MM.1S (cell line): ENCODE measurements at regions not wholly inside any gene's neighbourhood (a gene's known extent, or its start where the extent isn't known, plus 50 kb on each side); places are given as distances from the start of the nearest gene placed in this dataset.

Source experiments
- DNase-seq: peaks from one replicate; pipeline ENCODE4 v3.0.0-alpha.2; 2015
- H2AFZ ChIP-seq: fragments of 300-600 bp; sonication (generic); 2 replicates; pipeline ENCODE4 v1.6.0; 2016; ENCODE audit warnings: antibody characterized with exemption, low read length
- H3F3A ChIP-seq: fragments of 300-600 bp; sonication (generic); 2 replicates; pipeline ENCODE4 v1.6.1; 2016; ENCODE audit warnings: mild to moderate bottlenecking, antibody characterized with exemption, low read length, moderate library complexity, mixed read lengths; ENCODE audit not compliant: insufficient read depth
- H3K27ac ChIP-seq: fragments of 300-600 bp; sonication (generic); 2 replicates; pipeline ENCODE4 v1.5.1; 2016; ENCODE audit warnings: mild to moderate bottlenecking, low read length
- H3K27me3 ChIP-seq: fragments of 300-600 bp; sonication (generic); replicated peaks from 2 replicates; pipeline ENCODE4 v1.6.0; 2016; ENCODE audit warnings: low read length; ENCODE audit not compliant: insufficient read depth
- H3K36me3 ChIP-seq: fragments of 300-600 bp; sonication (generic); replicated peaks from 2 replicates; pipeline ENCODE4 v1.6.1; 2016; ENCODE audit warnings: mild to moderate bottlenecking, low read length, mixed read lengths; ENCODE audit not compliant: insufficient read depth
- H3K4me1 ChIP-seq: fragments of 300-600 bp; sonication (generic); 2 replicates; pipeline ENCODE4 v1.6.1; 2016; ENCODE audit warnings: low read length, mixed read lengths
- H3K4me2 ChIP-seq: fragments of 300-600 bp; sonication (generic); 2 replicates; pipeline ENCODE4 v1.6.0; 2016; ENCODE audit warnings: low read depth, low read length
- H3K4me3 ChIP-seq: fragments of 300-600 bp; sonication (generic); 2 replicates; pipeline ENCODE4 v1.5.1; 2016; ENCODE audit warnings: low read length, mixed read lengths
- H3K79me2 ChIP-seq: fragments of 300-600 bp; sonication (generic); 2 replicates; pipeline ENCODE4 v1.6.1; 2016; ENCODE audit warnings: mixed run types, low read length, mixed read lengths
- H3K9ac ChIP-seq: fragments of 300-600 bp; sonication (generic); 2 replicates; pipeline ENCODE4 v1.6.1; 2016; ENCODE audit warnings: low read length, mixed read lengths
- H3K9me2 ChIP-seq: fragments of 300-600 bp; sonication (generic); replicated peaks from 2 replicates; pipeline ENCODE4 v1.6.1; 2016; ENCODE audit warnings: mild to moderate bottlenecking, low read length, mixed read lengths; ENCODE audit not compliant: insufficient read depth
- H3K9me3 ChIP-seq: fragments of 300-600 bp; sonication (generic); replicated peaks from 2 replicates; pipeline ENCODE4 v1.6.1; 2016; ENCODE audit warnings: mild to moderate bottlenecking, low read length, mixed read lengths; ENCODE audit not compliant: insufficient read depth
- H4K20me1 ChIP-seq: fragments of 300-600 bp; sonication (generic); 2 replicates; pipeline ENCODE4 v1.6.1; 2016; ENCODE audit warnings: mild to moderate bottlenecking, low read length, moderate library complexity, mixed read lengths; ENCODE audit not compliant: insufficient read depth
- CTCF ChIP-seq: fragments of 300-600 bp; sonication (generic); IDR thresholded peaks from 2 replicates; pipeline ENCODE4 v1.5.1; 2016; ENCODE audit warnings: antibody characterized with exemption, low read length, mixed read lengths
- EZH2 ChIP-seq: fragments of 300-600 bp; sonication (generic); optimal IDR thresholded peaks from 2 replicates; pipeline ENCODE3; 2017; ENCODE audit warnings: low read depth, mild to moderate bottlenecking, antibody characterized with exemption, low read length, mixed read lengths
- EZH2phosphoT487 ChIP-seq: fragments of 300-600 bp; sonication (generic); IDR thresholded peaks from 2 replicates; pipeline ENCODE4 v1.6.1; 2018; ENCODE audit warnings: antibody characterized with exemption, low read length

DNA sequence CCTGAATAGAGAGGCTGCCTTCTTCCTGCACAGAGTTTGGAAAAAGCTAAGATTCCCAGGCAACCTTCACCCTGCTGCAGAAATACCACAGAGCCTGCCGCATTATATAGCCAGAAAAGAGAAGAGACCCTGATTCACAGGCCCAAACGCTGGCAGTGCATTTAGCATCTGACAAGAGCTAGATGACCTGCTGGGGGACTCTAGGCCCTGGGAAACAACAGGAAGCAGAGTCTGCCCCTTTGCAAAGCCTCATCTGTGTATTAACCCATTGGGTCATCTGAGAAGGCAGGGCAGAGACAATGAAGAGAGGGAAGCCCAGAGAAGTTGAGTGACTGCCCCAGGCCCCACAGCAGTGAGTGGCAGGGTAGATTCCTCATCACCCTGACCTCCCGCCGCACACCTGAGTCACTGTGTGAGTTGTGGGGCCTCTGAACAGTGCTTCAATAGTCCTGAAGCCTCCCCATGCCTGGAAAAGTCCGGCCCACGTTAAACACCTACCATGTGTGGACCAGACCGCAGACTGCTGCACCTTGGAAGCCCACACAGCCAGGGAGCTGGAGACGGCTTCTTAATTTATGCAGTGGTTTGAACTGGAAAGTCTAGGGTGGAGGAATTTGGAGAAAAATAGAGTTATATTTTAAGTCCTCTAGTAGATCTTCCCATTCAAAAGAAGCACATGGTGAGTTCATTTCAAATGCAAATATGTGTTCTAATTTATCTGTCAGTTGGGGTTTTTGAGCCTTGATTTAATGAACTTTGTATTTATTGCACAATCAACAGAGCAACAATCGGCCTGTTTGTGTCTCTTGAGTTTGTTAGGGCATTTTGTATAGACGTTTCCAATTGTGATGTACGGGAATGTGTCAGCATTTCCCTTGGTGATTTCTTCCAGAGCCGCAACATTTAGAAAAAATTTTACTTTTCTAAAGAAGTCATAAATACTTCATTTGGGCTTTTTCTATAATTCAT lies 80.4 kb upstream of the GPR26 start:
- Histone ChIP-seq H3K9me2 (no peaks in the 10 kb centered on the region), H3K9me3 (no peaks in the 10 kb centered on the region), H3K27ac (no peak overlapping the region), H3F3A (no peaks in the 10 kb centered on the region), H2AFZ (no peak overlapping the region), H3K4me3 (no peak overlapping the region), H4K20me1 (no peaks in the 10 kb centered on the region), H3K36me3 (no peaks in the 10 kb centered on the region), H3K4me1 (no peaks in the 10 kb centered on the region), H3K79me2 (no peaks in the 10 kb centered on the region), H3K9ac (no peak overlapping the region), H3K27me3 (peaks cover 23% of the 10 kb centered on the region), H3K4me2 (no peak overlapping the region)
- TF ChIP-seq EZH2 = no peak
- no peak for TF ChIP-seq CTCF
- TF ChIP-seq EZH2phosphoT487 = no peak
- no peak for DNase-seq

- H3K79me2 ChIP-seq = no peaks in the 10 kb centered on the region
- no peaks in the 10 kb centered on the region for H3F3A ChIP-seq
- H3K9ac ChIP-seq = no peak overlapping the region
- no peak overlapping the region for H3K4me3 ChIP-seq
- H2AFZ ChIP-seq = no peak overlapping the region
- no peaks in the 10 kb centered on the region for H4K20me1 ChIP-seq
- DNase-seq = no peak
- no peaks in the 10 kb centered on the region for H3K9me3 ChIP-seq
- peaks cover 22% of the 10 kb centered on the region for H3K27me3 ChIP-seq
- H3K27ac ChIP-seq = no peak overlapping the region
- H3K4me1 ChIP-seq = no peaks in the 10 kb centered on the region
- no peaks in the 10 kb centered on the region for H3K36me3 ChIP-seq
- TF ChIP-seq CTCF = no peak
- TF ChIP-seq EZH2phosphoT487 = no peak
- TF ChIP-seq EZH2 = no peak
- no peaks in the 10 kb centered on the region for H3K9me2 ChIP-seq
- no peak overlapping the region for H3K4me2 ChIP-seq
Observed at GRCh38 chr10:123587110-123587509, 79.0 kb upstream of the GPR26 start.

GRCh38 chr10:123588386-123588914 lies 77.7 kb upstream of the GPR26 start:
- Histone ChIP-seq H3F3A (no peaks in the 10 kb centered on the region), H3K4me3 (no peak overlapping the region), H3K27me3 (peaks cover 13% of the 10 kb centered on the region), H3K9me3 (no peaks in the 10 kb centered on the region), H4K20me1 (no peaks in the 10 kb centered on the region), H3K4me2 (no peak overlapping the region), H3K9me2 (no peaks in the 10 kb centered on the region), H3K36me3 (no peaks in the 10 kb centered on the region), H3K9ac (no peak overlapping the region), H3K4me1 (no peaks in the 10 kb centered on the region), H3K79me2 (no peaks in the 10 kb centered on the region), H3K27ac (no peak overlapping the region), H2AFZ (no peak overlapping the region)
- TF ChIP-seq EZH2phosphoT487 (no peak), CTCF (no peak), EZH2 (no peak)
- no peak for DNase-seq
